T-helper 1 cell treated with Interleukin-12 subunit alpha and Interleukin-12 subunit beta and Interleukin-4 antibody, amounts not matched to agents 30 ng/mL and 1 ng/mL, for 36 hours (primary cell): ENCODE measurements at regions not wholly inside any gene's neighbourhood (a gene's known extent, or its start where the extent isn't known, plus 50 kb on each side); places are given as distances from the start of the nearest gene placed in this dataset.
"Not testable (repeated sequence)": the region's sequence is repeated elsewhere in the genome, so short reads cannot be mapped to it uniquely, and the experiment has no call there.

Experiments
- intact Hi-C: fragments of 100-400 bp; cut with micrococcal nuclease; formaldehyde crosslinking; loops from one replicate; pipeline ENCODE4 v1.15.1; 2024

DNA sequence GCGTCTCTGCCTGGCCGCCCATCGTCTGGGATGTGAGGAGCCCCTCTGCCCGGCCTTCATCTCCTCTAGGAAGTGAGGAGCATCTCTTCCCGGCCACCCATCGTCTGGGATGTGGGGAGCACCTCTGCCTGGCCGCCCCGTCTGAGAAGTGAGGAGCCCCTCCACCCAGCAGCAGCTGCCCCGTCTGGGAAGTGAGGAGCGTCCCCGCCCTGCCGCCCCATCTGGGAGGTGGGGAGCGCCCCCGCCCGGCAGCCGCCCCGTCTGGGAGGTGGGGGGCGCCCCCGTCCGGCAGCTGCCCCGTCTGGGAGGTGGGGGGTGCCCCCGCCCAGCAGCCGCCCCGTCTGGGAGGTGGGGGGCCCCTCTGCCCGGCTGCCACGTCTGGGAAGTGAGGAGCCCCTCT is 153.7 kb upstream of the MYRIP start:
- intact Hi-C loops: not testable (repeated sequence)

DNA sequence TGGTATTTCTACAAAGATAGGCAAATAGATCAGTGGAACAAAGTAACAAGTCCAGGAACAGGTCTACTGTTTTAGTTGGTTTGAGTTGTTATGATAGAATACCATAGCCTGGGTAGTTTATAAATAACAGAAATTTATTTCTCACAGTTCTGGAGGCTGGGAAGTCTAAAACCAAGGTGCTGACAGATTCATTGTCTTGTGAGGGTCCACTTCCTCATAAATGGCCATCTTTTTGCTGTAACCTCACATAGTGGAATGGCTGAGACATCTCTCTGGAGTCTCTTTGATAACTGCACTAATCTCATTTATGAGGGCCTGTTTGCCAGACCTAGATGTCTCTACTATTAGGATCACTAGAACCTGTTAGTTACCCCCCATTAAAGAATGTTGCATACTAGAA is 152.3 kb upstream of the MYRIP start:
- intact Hi-C loops: no loop called here

DNA sequence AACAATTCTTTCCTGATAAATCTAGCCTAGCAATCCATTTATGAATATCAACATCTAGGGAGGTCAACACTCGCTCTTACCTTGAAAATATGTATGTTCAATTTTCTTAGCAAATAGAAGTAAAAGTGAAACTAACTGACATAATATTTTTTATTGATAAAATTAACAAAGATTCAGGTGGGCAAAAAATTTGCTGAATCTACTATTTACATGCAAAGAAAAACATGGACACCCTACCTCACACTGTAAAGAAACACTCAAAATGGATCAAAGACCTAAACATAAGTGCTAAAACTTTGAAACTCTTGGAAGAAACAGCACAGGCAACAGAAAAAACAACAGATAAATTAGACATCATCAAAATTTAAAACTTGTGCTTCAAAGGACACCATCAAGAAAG is 151.6 kb upstream of the MYRIP start:
- intact Hi-C loops: no loop called here

DNA sequence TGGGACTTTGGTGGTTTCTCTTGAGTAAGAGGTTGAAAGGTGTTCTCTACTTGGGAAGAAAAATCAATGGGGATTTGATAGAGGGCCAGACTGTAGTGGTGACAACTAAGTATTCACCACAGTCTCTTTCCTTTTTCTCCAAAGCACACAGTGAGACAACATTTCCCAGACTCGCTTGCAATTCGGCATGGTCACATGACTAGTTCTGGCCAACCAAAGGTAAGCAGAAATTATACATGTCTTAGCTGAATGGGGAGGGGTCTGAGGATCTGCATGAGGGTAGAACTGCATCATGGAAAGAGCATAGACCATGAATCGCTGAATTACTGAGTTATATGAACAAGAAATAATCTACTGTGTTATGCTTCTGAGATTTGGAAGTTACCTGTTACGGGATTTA is 144.5 kb upstream of the MYRIP start:
- intact Hi-C loops: no loop called here

DNA sequence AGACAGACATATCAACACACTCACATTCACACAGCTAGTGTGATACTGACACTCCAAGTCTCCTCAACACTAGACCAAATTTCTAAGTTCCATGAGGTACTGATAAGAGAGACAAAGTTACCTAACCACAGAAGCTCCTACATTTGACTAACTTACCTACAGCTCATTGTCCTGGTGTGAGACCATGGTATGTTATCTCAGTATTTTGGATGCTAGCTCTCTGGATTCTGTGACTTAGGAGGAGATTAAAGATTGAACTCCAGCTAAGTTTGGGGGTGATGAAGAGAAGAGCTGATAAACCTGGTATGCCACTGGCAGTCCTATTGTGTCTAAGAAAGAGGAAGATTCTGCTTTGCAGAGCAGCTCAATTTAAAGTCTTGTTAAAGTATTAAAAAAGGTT is 144.0 kb upstream of the MYRIP start:
- intact Hi-C loops: no loop called here

DNA sequence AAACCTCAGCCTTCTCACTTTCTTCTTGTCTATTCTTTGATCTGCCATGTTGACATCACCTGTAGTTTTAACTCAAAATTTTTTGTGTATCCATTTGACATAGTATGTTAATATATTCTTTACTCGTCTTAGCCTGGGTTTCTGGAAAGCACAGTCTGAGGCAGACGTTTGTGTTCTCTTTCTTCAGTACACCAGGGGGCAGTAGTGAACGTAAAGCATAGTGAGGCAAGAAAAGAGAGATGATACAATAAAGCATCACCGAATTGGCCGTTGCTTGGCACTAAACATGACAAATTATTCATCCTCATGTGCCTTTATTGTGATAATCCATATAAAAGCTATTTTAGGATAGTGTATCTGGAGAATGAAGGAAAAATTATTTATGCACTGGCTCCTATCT is 141.0 kb upstream of the MYRIP start:
- intact Hi-C loops: no loop called here

DNA sequence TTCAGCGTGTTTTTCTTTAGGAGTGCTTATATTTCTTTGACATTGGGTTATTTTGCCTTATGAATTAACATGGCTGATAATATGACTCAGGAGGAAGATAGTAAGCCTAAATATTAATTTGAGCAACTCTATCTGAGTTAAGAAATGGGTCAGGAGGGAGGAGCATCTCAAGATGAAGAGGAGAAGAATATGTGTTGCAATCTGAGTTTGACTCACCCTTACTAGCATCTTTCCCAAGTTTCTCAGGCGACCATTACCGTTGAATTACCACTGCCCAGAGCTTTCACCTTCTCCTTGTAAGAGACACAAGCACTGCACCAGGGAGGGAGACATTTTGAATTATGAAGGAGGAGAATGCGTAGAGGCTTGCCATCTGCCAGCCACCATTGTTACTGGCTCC is 138.3 kb upstream of the MYRIP start:
- intact Hi-C loops: no loop called here

DNA sequence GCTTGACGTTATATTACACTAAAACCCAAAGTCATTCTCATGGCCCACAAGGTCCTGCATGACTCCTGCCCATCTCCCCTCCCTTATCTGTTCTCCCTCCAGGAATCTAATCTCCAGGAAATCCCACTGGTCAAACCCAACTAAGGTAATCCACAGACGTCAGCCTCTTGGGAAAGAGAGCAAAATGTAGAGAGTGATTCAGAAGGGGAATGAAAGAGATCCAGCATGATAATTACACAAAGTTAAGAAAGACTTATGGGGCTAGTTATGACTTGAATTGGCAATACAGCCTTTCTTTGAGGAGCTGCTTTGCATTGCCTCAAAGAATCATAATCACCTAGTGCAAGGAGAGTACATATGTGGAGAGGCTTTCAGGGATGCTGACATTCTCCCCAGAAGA is 137.8 kb upstream of the MYRIP start:
- intact Hi-C loops: no loop called here

DNA sequence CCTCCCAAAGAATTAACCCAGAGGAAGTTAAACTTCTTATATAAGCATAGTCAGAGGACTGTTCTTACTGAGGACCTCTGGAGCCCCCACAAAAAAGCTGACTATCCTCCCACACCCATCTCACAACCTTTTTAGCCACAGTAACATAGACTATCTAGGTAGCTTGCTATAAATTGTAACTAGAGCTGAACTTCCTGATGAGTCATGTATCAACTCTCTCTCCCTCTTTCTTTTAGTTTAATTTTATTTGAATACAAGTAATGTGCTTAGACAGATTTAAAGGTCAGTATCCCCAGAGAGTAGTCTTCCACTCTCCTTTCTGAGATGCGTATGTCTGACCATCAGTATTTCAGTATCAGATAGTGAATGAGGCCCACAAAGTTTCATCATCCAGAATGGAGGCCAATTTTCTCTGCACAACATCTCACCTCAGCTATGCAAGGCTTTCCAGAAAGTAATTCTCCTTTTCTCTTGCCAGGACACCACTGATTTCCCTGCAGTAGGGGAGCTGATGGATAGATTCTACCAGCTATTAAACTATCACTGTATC is 104.0 kb upstream of the MYRIP start:
- intact Hi-C loops: no loop called here

DNA sequence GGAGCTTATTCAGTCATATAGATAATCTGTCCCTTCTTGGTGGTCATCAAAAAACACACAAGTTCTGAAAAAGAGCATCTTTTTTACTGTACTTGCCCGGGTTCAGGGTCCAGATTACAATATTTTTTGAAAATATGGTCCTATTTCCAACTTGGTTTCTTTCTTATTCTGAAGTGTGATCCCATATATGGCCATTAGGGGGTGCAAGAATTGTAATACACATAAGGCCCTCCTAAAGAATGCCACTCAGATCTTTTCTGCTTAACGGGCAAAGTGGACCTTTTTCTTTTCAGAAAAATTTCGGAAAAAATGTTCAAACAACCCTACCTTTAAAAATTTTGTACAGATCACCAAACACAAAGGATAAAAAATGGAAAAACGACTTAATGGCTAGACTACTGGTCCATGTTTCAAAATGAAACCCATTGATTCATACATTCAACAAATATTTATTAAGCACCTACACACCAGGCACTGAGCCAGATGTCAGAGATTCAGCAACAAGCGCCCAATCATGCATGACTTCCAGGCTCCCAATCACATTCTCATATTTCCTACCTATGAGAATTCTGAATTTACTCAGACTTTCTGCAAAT is 102.0 kb upstream of the MYRIP start:
- intact Hi-C loops: loop anchor here (1.0 kb wide), 3 partner anchors 283 to 610 kb away; no protein-coding TSS in a partner anchor

DNA sequence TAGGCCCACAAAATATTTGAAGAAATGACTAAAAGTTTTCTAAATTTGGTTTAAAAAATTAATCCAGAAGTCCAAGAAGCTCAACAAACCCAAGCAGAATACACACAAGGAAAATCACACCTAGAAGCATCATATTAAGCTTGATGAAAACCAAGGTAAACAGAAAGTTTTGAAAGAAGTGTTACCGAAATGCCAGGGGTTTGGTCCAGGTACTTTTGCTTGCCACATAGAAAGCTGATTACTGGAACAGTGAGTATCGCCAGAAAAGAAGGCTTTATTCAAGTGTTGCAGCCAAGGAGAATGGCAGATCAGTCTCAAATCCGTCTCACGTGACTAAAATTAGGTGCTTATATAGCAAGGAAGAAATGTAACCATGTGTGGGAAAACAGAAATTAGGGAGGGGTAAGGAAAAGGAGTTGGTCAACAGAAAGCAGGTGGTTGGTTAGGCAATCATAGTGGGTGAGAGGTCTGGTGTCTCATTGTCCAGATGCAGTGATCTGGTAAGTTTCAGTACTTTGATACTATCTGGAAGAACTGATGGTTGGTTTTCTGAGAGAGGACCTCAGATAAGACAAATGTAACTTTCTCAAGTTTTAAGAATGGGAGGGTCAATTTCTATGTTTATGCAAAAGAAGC is 96.9 kb upstream of the MYRIP start:
- intact Hi-C loops: no loop called here

DNA sequence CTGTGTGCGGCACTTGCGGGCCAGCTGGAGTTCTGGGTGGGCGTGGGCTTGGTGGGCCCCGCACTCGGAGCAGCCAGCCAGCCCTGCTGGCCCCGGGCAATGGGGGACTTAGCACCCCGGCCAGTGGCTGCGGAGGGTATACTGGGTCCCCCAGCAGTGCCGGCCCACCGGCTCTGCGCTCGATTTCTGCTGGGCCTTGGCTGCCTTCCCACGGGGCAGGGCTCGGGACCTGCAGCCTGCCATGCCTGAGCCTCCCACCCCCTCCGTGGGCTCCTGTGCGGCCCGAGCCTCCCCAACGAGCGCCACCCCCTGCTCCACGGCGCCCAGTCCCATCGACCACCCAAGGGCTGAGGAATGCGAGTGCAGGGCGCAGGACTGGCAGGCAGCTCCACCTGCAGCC is 96.1 kb upstream of the MYRIP start:
- intact Hi-C loops: not testable (repeated sequence)

DNA sequence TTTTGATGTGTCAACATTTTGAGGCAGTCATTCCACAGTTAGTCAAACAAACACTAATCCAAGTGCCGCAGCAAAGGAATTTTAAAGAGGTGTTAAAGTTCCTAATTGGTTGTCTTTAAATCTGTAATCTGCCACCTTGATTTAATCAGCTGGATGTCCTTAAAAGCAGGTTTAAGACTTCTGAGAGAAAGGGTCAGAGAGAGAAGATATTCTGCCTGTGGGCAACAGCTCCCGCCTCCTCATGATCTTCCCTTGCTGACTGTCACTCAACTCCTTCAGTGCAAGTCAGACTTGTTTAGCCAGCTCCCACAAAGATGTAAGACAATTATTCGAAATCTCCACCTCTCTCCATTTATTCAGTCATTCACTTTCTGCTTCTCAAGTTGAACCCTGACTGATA is 92.6 kb upstream of the MYRIP start:
- intact Hi-C loops: loop anchor here (5.0 kb wide), 1 partner anchor 595 kb away; no protein-coding TSS in a partner anchor

DNA sequence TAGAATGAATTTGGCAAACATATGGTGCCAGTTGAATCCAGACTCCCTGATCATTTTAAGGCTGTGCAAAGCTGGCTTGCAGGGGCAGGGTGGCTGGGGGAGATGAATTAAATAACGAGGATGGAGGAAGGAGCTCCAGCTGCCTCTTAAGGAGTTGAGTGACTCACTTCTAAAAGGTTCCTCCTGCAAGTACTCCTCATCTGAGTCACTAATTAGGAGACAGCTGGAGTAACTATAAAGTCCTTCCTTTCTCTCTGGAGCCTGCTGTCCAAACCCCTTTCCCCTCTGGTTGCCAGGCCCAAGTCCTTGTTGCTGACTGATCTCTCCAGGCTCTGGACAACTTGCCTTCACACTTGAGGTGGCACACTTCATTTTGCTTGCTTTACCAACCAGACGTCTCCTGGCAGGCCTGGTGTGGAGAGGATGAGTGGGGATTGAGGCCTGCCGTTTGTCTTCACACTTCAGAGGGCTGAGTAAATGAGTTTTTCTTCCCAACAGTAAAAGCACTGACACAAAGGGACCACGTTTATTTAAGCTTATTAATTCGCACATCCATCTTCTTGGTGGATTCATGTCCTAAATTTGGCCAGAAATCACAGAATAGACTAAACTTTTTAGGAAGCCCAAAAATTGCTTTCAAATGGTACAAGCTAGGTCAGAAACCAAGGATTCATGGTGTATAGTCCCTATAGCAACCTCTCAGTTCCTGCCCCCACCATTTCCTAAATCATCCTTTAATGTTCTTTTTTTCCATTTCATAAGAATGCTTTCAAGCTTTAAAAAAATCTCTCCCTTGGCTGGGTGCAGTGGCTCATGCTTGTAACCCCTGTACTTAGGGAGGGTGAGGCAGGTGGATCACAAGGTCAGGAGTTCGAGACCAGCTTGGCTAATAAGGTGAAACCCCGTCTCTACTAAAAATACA is 90.5 kb upstream of the MYRIP start:
- intact Hi-C loops: loop anchor here (5.0 kb wide), 1 partner anchor 593 kb away; no protein-coding TSS in a partner anchor

DNA sequence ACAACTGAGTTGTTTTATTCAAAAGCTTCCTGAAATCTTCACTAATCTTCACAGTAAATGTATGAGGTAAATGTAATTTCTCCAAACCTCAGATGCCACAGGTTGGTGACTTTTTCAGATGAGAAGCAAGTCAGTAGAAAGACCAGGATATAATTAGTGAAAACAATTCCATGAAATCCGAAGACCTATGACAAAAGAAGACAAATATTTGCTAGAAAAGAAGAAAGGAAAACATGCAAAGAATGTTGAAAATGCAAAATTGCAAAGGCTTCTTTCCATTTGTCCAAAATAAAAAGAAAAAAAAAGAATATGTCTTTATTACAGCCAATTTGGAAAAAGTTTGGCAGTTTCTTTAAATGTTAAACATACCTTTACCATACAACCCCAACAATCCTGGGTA is 88.3 kb upstream of the MYRIP start:
- intact Hi-C loops: loop anchor here (10.0 kb wide), 1 partner anchor 484 kb away; no protein-coding TSS in a partner anchor

DNA sequence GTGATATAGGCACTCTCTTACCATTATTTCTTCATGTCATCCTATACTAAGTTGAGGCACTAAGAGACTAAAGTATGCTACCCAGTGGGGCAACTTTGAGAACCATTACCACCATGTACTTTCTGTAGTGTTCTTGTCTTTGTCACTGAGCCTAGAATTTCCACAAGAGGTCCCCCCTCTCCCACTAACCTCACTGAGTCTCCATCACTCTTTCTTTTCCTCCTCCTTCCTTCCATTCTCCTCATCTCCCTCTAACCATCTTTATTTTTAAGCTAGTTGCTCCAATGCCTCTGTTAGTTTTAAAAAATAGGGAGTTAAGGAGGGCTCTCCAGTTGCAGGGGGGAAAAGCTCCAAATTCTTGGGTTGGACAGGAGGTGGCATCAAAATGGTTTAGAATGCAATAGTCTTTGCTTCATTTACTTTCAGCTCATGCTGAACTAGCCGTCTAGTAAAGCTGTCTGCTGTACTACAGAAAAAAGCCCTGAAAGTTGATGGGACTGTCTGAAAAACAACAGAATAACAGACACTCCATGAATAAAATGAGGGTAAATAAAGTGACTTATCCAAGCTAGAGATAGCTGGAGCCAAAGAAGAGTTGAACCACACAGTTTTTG is 85.1 kb upstream of the MYRIP start:
- intact Hi-C loops: loop anchor here (10.0 kb wide), 1 partner anchor 480 kb away; no protein-coding TSS in a partner anchor

DNA sequence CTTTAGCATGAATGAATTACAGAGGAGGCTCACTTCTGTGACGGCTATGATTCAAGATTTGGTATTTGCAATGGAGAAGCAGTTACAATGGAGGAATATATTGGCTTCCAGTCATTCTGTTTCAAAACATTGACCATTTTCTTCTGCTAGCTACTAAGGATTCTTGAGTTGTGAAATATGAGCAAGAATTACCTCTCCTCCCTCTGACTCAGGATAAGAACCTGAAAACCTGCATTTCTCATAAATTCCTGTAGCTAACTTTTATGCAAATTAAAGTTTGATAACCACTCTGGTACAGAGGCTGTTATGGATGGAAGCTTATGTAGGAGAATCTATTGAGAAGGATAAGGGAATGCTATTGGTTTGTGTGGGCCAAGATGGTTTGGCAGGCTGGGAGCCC is 84.1 kb upstream of the MYRIP start:
- intact Hi-C loops: loop anchor here (10.0 kb wide), 1 partner anchor 479 kb away; no protein-coding TSS in a partner anchor

DNA sequence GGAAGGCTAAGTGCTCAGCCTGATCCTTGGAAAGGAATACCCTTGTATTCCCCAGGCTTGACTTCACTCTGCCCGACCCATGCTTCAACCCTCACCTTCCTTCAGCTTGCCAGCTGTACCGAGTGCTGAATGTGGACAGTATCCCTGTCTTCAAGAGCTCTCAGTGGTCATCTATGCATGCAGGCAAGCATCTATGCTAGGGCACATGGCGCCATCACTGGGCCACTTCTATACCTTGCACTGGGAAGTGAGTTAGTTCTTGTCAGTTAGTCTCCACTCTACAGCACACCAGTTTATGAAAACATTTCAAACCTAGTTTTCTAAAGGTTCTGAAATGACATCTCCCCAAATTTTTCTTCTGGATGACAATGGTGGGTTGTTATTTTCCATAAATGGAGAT is 82.0 kb upstream of the MYRIP start:
- intact Hi-C loops: loop anchor here (10.0 kb wide), 1 partner anchor 477 kb away; no protein-coding TSS in a partner anchor

DNA sequence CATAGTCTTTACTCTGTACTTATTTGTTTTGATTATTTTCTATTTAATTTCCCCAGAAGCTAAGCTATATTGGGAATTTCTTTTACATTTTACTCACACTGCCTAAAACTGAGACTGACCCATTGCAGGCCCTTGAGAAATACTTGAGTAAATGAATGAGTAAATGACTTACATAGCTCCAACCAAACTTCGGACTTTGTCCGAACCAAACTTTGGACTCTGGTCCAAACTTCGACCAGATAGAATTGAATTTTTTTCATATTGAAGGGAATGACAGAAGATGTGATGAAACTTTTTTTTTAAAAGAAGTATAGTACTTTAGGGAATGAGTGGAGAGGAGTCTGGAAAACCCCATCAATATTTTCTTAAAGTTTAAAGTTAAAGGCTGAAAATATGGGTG is 75.6 kb upstream of the MYRIP start:
- intact Hi-C loops: no loop called here

DNA sequence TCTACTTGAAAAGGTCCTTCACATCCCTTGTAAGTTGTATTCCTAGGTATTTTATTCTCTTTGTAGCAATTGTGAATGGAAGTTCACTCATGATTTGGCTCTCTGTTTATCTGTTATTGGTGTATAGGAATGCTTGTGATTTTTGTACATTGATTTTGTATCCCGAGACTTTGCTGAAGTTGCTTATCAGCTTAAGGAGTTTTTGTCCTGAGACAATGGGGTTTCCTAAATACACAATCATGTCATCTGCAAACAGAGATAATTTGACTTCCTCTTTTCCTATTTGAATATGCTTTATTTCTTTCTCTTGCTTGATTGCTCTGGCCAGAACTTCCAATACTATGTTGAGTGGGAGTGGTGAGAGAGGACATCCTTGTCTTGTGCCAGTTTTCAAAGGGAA is 69.8 kb upstream of the MYRIP start:
- intact Hi-C loops: not testable (repeated sequence)

DNA sequence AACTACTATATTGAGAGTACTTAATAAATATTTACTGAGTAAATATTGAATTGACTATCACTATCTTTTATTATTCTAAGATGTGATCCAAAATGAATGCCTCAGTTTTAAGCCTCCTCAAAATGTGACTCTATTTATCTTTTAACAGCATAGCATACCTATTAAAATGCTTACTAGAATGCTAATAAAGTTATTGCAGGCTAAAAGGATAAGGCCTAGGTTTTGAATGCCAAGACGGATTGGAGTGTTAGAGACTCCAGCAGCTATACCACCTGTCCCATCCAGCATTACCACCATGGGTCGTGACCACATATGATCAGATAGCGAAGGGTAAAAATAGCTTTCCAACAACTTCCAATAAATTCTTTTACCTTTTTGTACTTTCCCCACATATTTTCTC is 64.7 kb upstream of the MYRIP start:
- intact Hi-C loops: no loop called here
